HG02938 (cell line): ENCODE measurements at regions not wholly inside any gene's neighbourhood (a gene's known extent, or its start where the extent isn't known, plus 50 kb on each side); places are given as distances from the start of the nearest gene placed in this dataset.
"Not testable (repeated sequence)": the region's sequence is repeated elsewhere in the genome, so short reads cannot be mapped to it uniquely, and the experiment has no call there.

ENCODE experiments used
- ATAC-seq: cut with Tn5 transposase; IDR thresholded peaks from one replicate; pipeline ENCODE4 v1.9.1; 2021; ENCODE audit warnings: mild to moderate bottlenecking, moderate library complexity; ENCODE audit not compliant: unreplicated experiment

GRCh38 chr13:86920961-86921360, 750.2 kb upstream of the SLITRK5 start:
- no peak for ATAC-seq

- no peak for ATAC-seq
These were observed 748.2 kb upstream of the SLITRK5 start for GRCh38 chr13:86922936-86923335.

- ATAC-seq = not testable (repeated sequence)
These were observed 744.3 kb upstream of the SLITRK5 start for GRCh38 chr13:86926916-86927315.

- ATAC-seq = no peak
These were observed 738.3 kb upstream of the SLITRK5 start for GRCh38 chr13:86932776-86933334.

GRCh38 chr13:86933676-86934075, 737.5 kb upstream of the SLITRK5 start:
- ATAC-seq = no peak

- ATAC-seq = no peak
These were observed 733.9 kb upstream of the SLITRK5 start for GRCh38 chr13:86937316-86937715.

- no peak for ATAC-seq
These were observed 725.6 kb upstream of the SLITRK5 start for GRCh38 chr13:86945584-86945983.

GRCh38 chr13:86946734-86947133, 724.4 kb upstream of the SLITRK5 start:
- no peak for ATAC-seq

GRCh38 chr13:86954341-86954740, 716.8 kb upstream of the SLITRK5 start:
- ATAC-seq = no peak

GRCh38 chr13:86960876-86961275, 710.3 kb upstream of the SLITRK5 start:
- ATAC-seq = no peak

GRCh38 chr13:86974251-86974994, 696.7 kb upstream of the SLITRK5 start:
- ATAC-seq = no peak

- no peak for ATAC-seq
These were observed 696.2 kb upstream of the SLITRK5 start for GRCh38 chr13:86974995-86975328.

GRCh38 chr13:86976521-86977324, 694.4 kb upstream of the SLITRK5 start:
- no peak for ATAC-seq

GRCh38 chr13:86986448-86986847, 684.7 kb upstream of the SLITRK5 start:
- ATAC-seq = no peak

GRCh38 chr13:86992251-86992650, 678.9 kb upstream of the SLITRK5 start:
- ATAC-seq = no peak

- ATAC-seq = no peak
These were observed 667.9 kb upstream of the SLITRK5 start for GRCh38 chr13:87003265-87003664.

- no peak for ATAC-seq
These were observed 665.7 kb upstream of the SLITRK5 start for GRCh38 chr13:87005511-87005910.

GRCh38 chr13:87035526-87035925, 635.6 kb upstream of the SLITRK5 start:
- no peak for ATAC-seq

GRCh38 chr13:87042946-87043345, 628.2 kb upstream of the SLITRK5 start:
- ATAC-seq = no peak

GRCh38 chr13:87052731-87053130, 618.4 kb upstream of the SLITRK5 start:
- ATAC-seq = no peak

GRCh38 chr13:87057807-87058520, 613.2 kb upstream of the SLITRK5 start:
- no peak for ATAC-seq
